NT2/D1 (cell line): ENCODE measurements at regions not wholly inside any gene's neighbourhood (a gene's known extent, or its start where the extent isn't known, plus 50 kb on each side); places are given as distances from the start of the nearest gene placed in this dataset.

Source experiments
- SUZ12 ChIP-seq: IDR thresholded peaks from 2 replicates; pipeline ENCODE4 v1.6.1; 2011; ENCODE audit not compliant: insufficient read length, insufficient read depth; ENCODE audit errors: extremely low read depth
- ZNF274 ChIP-seq: IDR thresholded peaks from 2 replicates; pipeline ENCODE4 v1.6.1; 2011; ENCODE audit warnings: mild to moderate bottlenecking, low read depth, low read length

DNA sequence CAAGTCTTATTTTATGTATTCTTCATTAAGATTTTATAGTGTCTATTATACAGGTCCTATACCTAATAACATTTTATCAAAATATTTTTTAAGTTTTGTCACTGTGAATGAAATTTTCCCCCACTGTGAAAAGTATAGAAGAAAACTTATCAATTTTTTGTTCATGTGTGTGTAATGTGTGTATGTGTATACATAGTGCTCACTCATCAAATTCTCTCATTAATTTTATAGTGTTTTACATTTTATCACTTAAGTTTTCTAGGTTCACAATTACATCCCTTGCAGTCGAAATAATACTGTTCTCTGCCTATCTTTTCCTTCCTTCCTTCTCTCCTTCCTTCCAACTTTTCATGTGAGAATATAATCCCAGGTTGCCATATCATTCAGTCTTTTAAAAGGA lies 93.2 kb upstream of the FBXO11 start:
- TF ChIP-seq SUZ12 (no peak), ZNF274 (no peak)
